Chondrocyte (in vitro differentiated cells): ENCODE measurements at regions not wholly inside any gene's neighbourhood (a gene's known extent, or its start where the extent isn't known, plus 50 kb on each side); places are given as distances from the start of the nearest gene placed in this dataset.
A peak's percentile ranks its signal among the peaks of the same experiment; 100 is the strongest.

ENCODE experiments used
- DNase-seq: peaks from one replicate; pipeline ENCODE4 v3.0.0; 2021; ENCODE audit warnings: mixed read lengths, low spot score
- H3K27ac Mint-ChIP-seq: one replicate; pipeline ENCODE4 v1.8.0; 2021; ENCODE audit warnings: mild to moderate bottlenecking, moderate library complexity, mixed read lengths; ENCODE audit not compliant: unreplicated experiment
- H3K27me3 Mint-ChIP-seq: 2 replicates; pipeline ENCODE4 v1.8.0; 2021; ENCODE audit warnings: low read depth, mixed read lengths
- H3K36me3 Mint-ChIP-seq: 2 replicates; pipeline ENCODE4 v1.8.0; 2021; ENCODE audit warnings: low read depth, mixed read lengths
- H3K4me1 Mint-ChIP-seq: 2 replicates; pipeline ENCODE4 v1.8.0; 2021; ENCODE audit warnings: low read depth, mild to moderate bottlenecking, mixed read lengths
- H3K4me3 Mint-ChIP-seq: one replicate; pipeline ENCODE4 v1.8.0; 2021; ENCODE audit warnings: mild to moderate bottlenecking, moderate library complexity, mixed read lengths; ENCODE audit not compliant: unreplicated experiment
- H3K9me3 Mint-ChIP-seq: 2 replicates; pipeline ENCODE4 v1.8.0; 2021; ENCODE audit warnings: low read depth, mixed read lengths
- TF ChIP-seq, protein P1 (sequence below): fragments of 200-600 bp; sonication (generic); IDR thresholded peaks from 2 replicates; pipeline ENCODE4 v1.5.0; 2021; ENCODE audit warnings: antibody characterized with exemption, mild to moderate bottlenecking, moderate library complexity

DNA sequence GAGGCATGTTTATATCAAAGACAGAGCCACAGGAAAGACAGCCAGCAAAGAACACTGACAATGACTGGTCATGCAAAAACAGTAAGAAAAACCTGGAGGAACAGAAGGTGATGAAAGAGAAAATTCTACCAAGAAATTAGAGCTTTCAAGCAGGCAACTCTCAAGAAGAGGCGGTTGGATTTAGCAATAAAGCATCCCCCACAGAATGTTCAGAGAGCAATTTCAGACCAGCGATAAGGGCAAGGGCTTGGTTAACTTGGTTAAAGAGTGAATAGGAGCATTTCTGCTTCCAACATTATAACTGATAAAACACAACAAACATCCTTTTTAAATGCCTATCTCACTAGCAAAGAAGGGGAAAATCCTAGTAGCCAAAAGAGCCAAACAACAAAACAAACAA, 68.0 kb upstream of the NCKAP5 start:
- TF ChIP-seq, protein P1, sequence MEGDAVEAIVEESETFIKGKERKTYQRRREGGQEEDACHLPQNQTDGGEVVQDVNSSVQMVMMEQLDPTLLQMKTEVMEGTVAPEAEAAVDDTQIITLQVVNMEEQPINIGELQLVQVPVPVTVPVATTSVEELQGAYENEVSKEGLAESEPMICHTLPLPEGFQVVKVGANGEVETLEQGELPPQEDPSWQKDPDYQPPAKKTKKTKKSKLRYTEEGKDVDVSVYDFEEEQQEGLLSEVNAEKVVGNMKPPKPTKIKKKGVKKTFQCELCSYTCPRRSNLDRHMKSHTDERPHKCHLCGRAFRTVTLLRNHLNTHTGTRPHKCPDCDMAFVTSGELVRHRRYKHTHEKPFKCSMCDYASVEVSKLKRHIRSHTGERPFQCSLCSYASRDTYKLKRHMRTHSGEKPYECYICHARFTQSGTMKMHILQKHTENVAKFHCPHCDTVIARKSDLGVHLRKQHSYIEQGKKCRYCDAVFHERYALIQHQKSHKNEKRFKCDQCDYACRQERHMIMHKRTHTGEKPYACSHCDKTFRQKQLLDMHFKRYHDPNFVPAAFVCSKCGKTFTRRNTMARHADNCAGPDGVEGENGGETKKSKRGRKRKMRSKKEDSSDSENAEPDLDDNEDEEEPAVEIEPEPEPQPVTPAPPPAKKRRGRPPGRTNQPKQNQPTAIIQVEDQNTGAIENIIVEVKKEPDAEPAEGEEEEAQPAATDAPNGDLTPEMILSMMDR, result no peak
- DNase-seq, result no peak
- Mint-ChIP-seq H3K36me3 (no peaks in the 10 kb centered on the region), H3K27ac (no peak overlapping the region), H3K27me3 (peaks cover 4% of the 10 kb centered on the region), H3K9me3 (no peaks in the 10 kb centered on the region), H3K4me1 (peaks cover 12% of the 10 kb centered on the region), H3K4me3 (no peak overlapping the region)

DNA sequence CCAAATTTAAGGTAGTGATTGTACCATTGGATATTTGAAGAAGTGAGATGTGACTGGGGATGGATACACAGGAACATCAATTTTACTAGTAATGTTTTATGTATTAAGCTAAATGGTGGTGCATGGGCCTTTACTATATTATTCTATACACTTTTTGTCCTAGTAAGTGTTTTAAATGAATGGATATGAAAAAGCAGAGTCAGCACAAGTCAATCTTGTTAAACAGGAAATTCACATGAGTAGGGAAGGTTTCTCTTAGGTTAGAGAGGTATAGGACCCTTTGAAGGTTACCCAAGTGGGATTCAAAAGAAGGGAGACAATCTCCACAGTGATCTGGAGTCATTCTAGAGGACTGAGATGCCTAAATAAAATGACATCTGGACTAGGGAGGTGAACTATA, 71.8 kb upstream of the NCKAP5 start:
- Mint-ChIP-seq H3K4me1 (peaks cover 22% of the 10 kb centered on the region), H3K4me3 (no peak overlapping the region), H3K9me3 (no peaks in the 10 kb centered on the region), H3K27me3 (no peaks in the 10 kb centered on the region), H3K36me3 (peaks cover 2% of the 10 kb centered on the region), H3K27ac (no peak overlapping the region)
- TF ChIP-seq, protein P1, result no peak
- DNase-seq, result no peak

DNA sequence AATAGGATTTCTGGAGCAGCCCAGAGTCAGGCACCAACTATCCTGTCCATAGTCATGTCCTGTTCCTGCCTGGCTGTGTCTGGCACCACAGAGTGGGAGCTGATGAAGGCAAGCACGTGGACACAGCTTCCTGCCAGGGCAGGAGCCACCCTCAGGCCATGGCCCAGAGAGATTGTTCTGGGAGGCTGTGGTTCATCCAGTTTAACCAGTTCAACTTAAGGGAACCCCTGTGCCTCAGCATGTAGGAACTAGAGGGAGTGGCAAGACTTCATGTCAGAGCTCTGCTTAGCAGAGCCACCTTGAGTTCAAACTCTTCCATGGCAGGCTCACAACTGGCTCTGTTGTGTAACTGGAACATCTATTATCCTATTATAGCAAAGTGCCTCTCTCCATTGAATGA, 73.2 kb upstream of the NCKAP5 start:
- Mint-ChIP-seq H3K4me1 (peaks cover 20% of the 10 kb centered on the region), H3K9me3 (no peaks in the 10 kb centered on the region), H3K4me3 (no peak overlapping the region), H3K36me3 (peaks cover 2% of the 10 kb centered on the region), H3K27ac (no peak overlapping the region), H3K27me3 (no peaks in the 10 kb centered on the region)
- no peak for DNase-seq
- TF ChIP-seq, protein P1, result peak; percentile 19

DNA sequence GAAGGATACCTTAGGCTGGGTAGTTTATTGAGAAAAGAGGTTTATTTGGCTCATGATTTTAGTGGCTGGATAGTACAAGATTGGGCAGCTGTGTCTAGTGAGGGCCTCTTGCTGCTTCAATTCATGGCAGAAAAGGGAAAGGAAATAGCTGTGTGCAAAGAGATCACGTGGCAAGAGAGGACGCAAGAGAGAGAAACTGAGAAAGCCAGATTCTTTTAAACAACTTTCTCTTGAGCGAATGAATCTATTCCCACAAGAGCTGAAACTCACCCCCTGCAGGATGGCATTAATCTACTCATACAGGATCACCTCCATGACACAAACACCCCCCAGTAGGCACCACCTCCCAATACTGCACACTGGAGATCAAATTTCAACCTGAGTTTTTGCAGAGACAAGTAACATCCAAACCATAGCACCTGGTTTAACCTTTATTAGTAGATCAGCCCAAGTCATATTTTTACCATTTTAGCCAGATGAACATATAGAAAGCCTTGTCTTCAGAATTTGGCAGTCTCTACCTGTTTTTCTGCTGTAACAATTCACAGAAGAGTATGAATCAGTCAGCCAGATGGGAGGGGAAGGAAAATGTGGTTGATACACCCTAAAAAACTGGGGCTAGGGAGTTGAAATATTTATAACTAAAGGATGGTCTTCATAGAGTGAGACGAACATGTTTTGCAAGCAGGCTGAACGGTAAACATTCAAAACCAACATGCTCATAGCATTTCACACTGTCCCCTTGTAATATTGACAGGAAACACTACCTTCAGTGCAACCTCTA, 73.9 kb upstream of the NCKAP5 start:
- peaks cover 20% of the 10 kb centered on the region for H3K4me1 Mint-ChIP-seq
- TF ChIP-seq, protein P1, result no peak
- H3K4me3 Mint-ChIP-seq, result no peak overlapping the region
- H3K27me3 Mint-ChIP-seq, result no peaks in the 10 kb centered on the region
- DNase-seq, result no peak
- H3K36me3 Mint-ChIP-seq, result peaks cover 2% of the 10 kb centered on the region
- H3K9me3 Mint-ChIP-seq, result no peaks in the 10 kb centered on the region
- H3K27ac Mint-ChIP-seq, result no peak overlapping the region

DNA sequence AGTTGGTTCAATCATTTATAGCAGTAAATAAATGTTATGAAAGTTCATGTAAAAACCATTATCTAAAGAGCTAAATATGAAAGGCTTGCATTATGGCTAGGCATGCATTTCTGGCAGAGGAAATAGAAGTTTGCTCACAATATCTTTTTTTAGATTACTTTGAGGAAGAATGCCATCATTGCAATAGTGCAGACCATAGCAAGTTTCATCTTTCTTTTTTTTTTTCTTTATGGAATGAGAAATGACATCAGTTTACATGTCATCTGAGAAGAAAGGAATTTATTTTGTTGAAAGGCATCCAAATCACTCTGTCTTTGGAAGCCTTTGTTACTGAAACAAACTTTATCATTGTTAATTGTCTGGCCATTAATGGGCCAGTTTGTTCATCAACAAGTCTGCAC, 74.5 kb upstream of the NCKAP5 start:
- Mint-ChIP-seq H3K27me3 (no peaks in the 10 kb centered on the region), H3K4me3 (no peak overlapping the region), H3K36me3 (peaks cover 2% of the 10 kb centered on the region), H3K4me1 (peaks cover 20% of the 10 kb centered on the region), H3K27ac (peak overlapping the region; percentile 5), H3K9me3 (no peaks in the 10 kb centered on the region)
- no peak for DNase-seq
- TF ChIP-seq, protein P1, result no peak
